DND-41 (cell line): ENCODE measurements at regions not wholly inside any gene's neighbourhood (a gene's known extent, or its start where the extent isn't known, plus 50 kb on each side); places are given as distances from the start of the nearest gene placed in this dataset.

ENCODE experiments used
- EZH2 ChIP-seq: IDR thresholded peaks from 3 replicates; pipeline ENCODE4 v1.6.1; 2012; ENCODE audit warnings: borderline replicate concordance, low read depth, mild to moderate bottlenecking, moderate library complexity, low read length, inconsistent platforms; ENCODE audit not compliant: severe bottlenecking
- TF ChIP-seq, protein P1 (sequence below): IDR thresholded peaks from 2 replicates; pipeline ENCODE4 v1.5.1; 2012; ENCODE audit warnings: borderline replicate concordance, low read length, moderate library complexity, mild to moderate bottlenecking; ENCODE audit not compliant: poor library complexity, severe bottlenecking; ENCODE audit errors: extremely low read depth

DNA sequence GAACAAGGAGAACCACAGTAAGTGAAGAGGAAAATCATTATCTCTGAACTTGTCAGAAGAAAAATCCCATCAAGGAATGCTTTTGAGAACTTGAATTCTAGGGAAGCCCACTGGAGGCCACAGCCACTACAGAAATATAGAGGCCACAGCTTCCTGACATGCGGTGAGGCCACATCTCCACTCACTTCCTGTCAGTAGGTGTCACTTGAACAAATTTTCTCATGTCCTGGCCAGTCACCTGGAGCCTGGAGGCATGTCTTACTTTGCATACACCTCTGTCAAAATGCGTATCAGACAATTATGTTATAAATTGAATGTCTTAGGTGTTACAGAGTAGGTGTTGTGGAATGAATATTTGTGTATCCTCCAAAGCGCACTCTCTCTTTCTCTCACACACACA, 370.3 kb downstream of the DAD1 start:
- TF ChIP-seq EZH2: no peak
- TF ChIP-seq, protein P1, sequence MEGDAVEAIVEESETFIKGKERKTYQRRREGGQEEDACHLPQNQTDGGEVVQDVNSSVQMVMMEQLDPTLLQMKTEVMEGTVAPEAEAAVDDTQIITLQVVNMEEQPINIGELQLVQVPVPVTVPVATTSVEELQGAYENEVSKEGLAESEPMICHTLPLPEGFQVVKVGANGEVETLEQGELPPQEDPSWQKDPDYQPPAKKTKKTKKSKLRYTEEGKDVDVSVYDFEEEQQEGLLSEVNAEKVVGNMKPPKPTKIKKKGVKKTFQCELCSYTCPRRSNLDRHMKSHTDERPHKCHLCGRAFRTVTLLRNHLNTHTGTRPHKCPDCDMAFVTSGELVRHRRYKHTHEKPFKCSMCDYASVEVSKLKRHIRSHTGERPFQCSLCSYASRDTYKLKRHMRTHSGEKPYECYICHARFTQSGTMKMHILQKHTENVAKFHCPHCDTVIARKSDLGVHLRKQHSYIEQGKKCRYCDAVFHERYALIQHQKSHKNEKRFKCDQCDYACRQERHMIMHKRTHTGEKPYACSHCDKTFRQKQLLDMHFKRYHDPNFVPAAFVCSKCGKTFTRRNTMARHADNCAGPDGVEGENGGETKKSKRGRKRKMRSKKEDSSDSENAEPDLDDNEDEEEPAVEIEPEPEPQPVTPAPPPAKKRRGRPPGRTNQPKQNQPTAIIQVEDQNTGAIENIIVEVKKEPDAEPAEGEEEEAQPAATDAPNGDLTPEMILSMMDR: no peak
